ENCODE measurements at regions not wholly inside any gene's neighbourhood (a gene's known extent, or its start where the extent isn't known, plus 50 kb on each side); places are given as distances from the start of the nearest gene placed in this dataset.
A peak's percentile ranks its signal among the peaks of the same experiment; 100 is the strongest.

DNA sequence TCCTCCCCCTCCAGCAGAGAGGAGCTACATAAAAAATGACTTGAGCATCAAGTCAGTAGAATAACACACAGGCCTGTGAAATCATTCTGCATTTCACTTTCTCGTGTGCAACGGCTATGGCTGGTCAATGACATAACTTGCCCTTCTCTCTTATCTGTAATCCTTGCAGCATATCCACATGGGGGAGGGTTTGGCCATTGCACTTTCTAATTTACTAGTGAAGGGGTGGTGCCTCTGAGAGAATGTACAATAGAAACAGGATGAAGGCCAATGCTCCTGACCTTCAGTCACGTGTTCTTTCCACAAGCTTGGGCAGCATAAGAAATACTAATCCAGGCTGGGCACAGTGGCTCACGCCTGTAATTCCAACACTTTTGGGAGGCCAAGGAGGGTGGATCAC, 641.0 kb upstream of the ARGLU1 start:
- ChIA-PET CTCF (no interaction called here), POLR2A (ENCODE audit: unreplicated experiment) (no interaction called here)
- H3K27ac ChIP-seq, result no peak overlapping the region
- DNase-seq, result no peak
- intact Hi-C loops (cut with micrococcal nuclease; ENCODE audit: unreplicated experiment), result loop anchor here (5.0 kb wide), 1 partner anchor 883 kb away; no protein-coding TSS in a partner anchor
- no peaks in the 10 kb centered on the region for H3K79me2 ChIP-seq (ENCODE audit: low read depth)
- BruUV-seq (replicated peaks), result no TSS peak
- no peaks in the 10 kb centered on the region for H3K4me1 ChIP-seq (replicated peaks; ENCODE audit: insufficient read depth)
- H2AFZ ChIP-seq, result no peak overlapping the region
- H4K20me1 ChIP-seq (ENCODE audit: insufficient read depth), result no peaks in the 10 kb centered on the region
- H3K4me3 ChIP-seq, result no peak overlapping the region
- H3K9me3 ChIP-seq (ENCODE audit: insufficient read depth, low read depth), result no peaks in the 10 kb centered on the region
- H3K4me2 ChIP-seq, result no peak overlapping the region
- H3K36me3 ChIP-seq (ENCODE audit: low read depth), result no peaks in the 10 kb centered on the region
- H3F3A ChIP-seq (ENCODE audit: insufficient read depth, low read depth), result no peaks in the 10 kb centered on the region
- H3K27me3 ChIP-seq (ENCODE audit: insufficient read depth, low read depth), result no peaks in the 10 kb centered on the region
- TF ChIP-seq, protein P1, sequence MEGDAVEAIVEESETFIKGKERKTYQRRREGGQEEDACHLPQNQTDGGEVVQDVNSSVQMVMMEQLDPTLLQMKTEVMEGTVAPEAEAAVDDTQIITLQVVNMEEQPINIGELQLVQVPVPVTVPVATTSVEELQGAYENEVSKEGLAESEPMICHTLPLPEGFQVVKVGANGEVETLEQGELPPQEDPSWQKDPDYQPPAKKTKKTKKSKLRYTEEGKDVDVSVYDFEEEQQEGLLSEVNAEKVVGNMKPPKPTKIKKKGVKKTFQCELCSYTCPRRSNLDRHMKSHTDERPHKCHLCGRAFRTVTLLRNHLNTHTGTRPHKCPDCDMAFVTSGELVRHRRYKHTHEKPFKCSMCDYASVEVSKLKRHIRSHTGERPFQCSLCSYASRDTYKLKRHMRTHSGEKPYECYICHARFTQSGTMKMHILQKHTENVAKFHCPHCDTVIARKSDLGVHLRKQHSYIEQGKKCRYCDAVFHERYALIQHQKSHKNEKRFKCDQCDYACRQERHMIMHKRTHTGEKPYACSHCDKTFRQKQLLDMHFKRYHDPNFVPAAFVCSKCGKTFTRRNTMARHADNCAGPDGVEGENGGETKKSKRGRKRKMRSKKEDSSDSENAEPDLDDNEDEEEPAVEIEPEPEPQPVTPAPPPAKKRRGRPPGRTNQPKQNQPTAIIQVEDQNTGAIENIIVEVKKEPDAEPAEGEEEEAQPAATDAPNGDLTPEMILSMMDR (conservative IDR thresholded peaks at IDR 0.05), result no peak
- TF ChIP-seq EZH2 (IDR thresholded peaks at IDR 0.05; ENCODE audit: low read depth), result no peak
- H3K9me2 ChIP-seq (ENCODE audit: insufficient read depth), result no peaks in the 10 kb centered on the region

DNA sequence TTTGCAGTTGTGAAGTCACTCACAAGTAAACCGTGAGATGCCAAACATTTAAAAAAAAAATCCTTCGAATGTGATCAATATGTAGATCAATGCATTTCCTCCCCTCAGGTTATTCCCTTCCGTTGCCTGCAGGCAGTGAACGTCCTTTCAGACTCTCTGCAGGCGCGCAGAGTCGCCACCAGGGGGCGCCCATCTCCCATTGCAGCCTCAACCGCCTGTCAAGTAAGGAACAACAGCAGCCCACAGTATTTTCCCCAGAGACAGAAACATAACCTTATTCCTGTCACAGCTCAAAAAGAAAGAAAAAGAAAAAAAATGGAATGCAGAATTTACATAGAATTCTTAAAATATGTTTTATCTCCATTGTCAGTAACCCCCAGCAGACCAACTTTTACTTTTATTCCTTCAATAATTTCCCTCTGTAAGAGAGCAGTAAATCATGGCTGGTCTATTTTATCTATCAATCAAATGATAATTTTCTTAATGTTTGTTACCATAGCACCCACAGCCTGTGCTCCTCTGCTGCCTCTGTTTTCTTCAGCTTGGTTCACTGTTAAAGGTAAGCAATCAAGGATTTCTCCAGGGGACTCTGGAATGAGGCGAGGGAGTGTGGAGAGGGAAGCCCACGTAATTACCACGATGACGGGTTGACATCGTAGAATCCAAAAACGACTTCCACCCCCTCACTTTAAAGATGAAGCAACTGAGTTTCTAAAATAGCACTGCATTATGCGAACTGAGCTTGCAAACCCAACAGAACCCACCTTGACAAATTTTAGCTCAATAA, 637.6 kb upstream of the ARGLU1 start:
- intact Hi-C loops (cut with micrococcal nuclease; ENCODE audit: unreplicated experiment), result loop anchor here (1.0 to 5.0 kb wide), 2 partner anchors 887 to 950 kb away; no protein-coding TSS in a partner anchor

GRCh38 chr13:107203146-107203847, 635.4 kb upstream of the ARGLU1 start:
- no peaks in the 10 kb centered on the region for H3K4me1 ChIP-seq (replicated peaks; ENCODE audit: insufficient read depth)
- H3K9me2 ChIP-seq (ENCODE audit: insufficient read depth), result no peaks in the 10 kb centered on the region
- no peaks in the 10 kb centered on the region for H4K20me1 ChIP-seq (ENCODE audit: insufficient read depth)
- no peak overlapping the region for H3K4me3 ChIP-seq
- no peak overlapping the region for H3K27ac ChIP-seq
- H3K4me2 ChIP-seq, result no peak overlapping the region
- no peak for DNase-seq
- H3K36me3 ChIP-seq (ENCODE audit: low read depth), result no peaks in the 10 kb centered on the region
- H3K9me3 ChIP-seq (ENCODE audit: insufficient read depth, low read depth), result no peaks in the 10 kb centered on the region
- CTCF ChIA-PET, result interaction anchor here (0.6 kb wide), 1 partner anchor 174 kb away, joined by 4 read pairs; no protein-coding TSS in a partner anchor
- POLR2A ChIA-PET (ENCODE audit: unreplicated experiment), result no interaction called here
- no peak for TF ChIP-seq EZH2 (IDR thresholded peaks at IDR 0.05; ENCODE audit: low read depth)
- TF ChIP-seq, protein P1 (conservative IDR thresholded peaks at IDR 0.05), result peak; percentile 60
- intact Hi-C loops (cut with micrococcal nuclease; ENCODE audit: unreplicated experiment), result no loop called here
- no peaks in the 10 kb centered on the region for H3K27me3 ChIP-seq (ENCODE audit: insufficient read depth, low read depth)
- no TSS peak for BruUV-seq (replicated peaks)
- no peak overlapping the region for H2AFZ ChIP-seq
- H3K79me2 ChIP-seq (ENCODE audit: low read depth), result no peaks in the 10 kb centered on the region
- H3F3A ChIP-seq (ENCODE audit: insufficient read depth, low read depth), result no peaks in the 10 kb centered on the region

More for the DNA sequence above, 637.6 kb upstream of the ARGLU1 start:
- no TSS peak for BruUV-seq (replicated peaks)
- Histone ChIP-seq H3K4me3 (no peak overlapping the region), H3K27me3 (ENCODE audit: insufficient read depth, low read depth) (no peaks in the 10 kb centered on the region), H4K20me1 (ENCODE audit: insufficient read depth) (no peaks in the 10 kb centered on the region), H2AFZ (no peak overlapping the region), H3K4me1 (replicated peaks; ENCODE audit: insufficient read depth) (no peaks in the 10 kb centered on the region), H3K79me2 (ENCODE audit: low read depth) (no peaks in the 10 kb centered on the region), H3K9me3 (ENCODE audit: insufficient read depth, low read depth) (no peaks in the 10 kb centered on the region), H3K9me2 (ENCODE audit: insufficient read depth) (no peaks in the 10 kb centered on the region), H3K36me3 (ENCODE audit: low read depth) (no peaks in the 10 kb centered on the region), H3F3A (ENCODE audit: insufficient read depth, low read depth) (no peaks in the 10 kb centered on the region), H3K27ac (no peak overlapping the region), H3K4me2 (no peak overlapping the region)
- CTCF ChIA-PET, result no interaction called here
- DNase-seq, result peak; percentile 39 to 58
- TF ChIP-seq, protein P1 (conservative IDR thresholded peaks at IDR 0.05), result peak; percentile 99
- no peak for TF ChIP-seq EZH2 (IDR thresholded peaks at IDR 0.05; ENCODE audit: low read depth)
- POLR2A ChIA-PET (ENCODE audit: unreplicated experiment), result no interaction called here
